Skeletal muscle satellite cell (primary cell): ENCODE measurements at regions not wholly inside any gene's neighbourhood (a gene's known extent, or its start where the extent isn't known, plus 50 kb on each side); places are given as distances from the start of the nearest gene placed in this dataset.

Source experiments
- H3K27me3 ChIP-seq: 2 replicates; pipeline ENCODE4 v1.7.0; 2013; ENCODE audit warnings: low read length; ENCODE audit not compliant: control insufficient read depth, insufficient read depth
- H3K36me3 ChIP-seq: 2 replicates; pipeline ENCODE4 v1.7.0; 2013; ENCODE audit warnings: mild to moderate bottlenecking, control low read depth, low read length; ENCODE audit not compliant: insufficient read depth
- H3K4me1 ChIP-seq: 2 replicates; pipeline ENCODE4 v1.7.0; 2013; ENCODE audit warnings: low read length; ENCODE audit not compliant: control insufficient read depth, insufficient read depth
- H3K4me2 ChIP-seq: 2 replicates; pipeline ENCODE4 v1.7.0; 2013; ENCODE audit warnings: mild to moderate bottlenecking, low read length
- H3K4me3 ChIP-seq: 2 replicates; pipeline ENCODE4 v1.7.0; 2013; ENCODE audit warnings: low read length
- H3K9ac ChIP-seq: 2 replicates; pipeline ENCODE4 v1.7.0; 2013; ENCODE audit warnings: mild to moderate bottlenecking, low read depth, low read length, moderate library complexity
- H3K9me3 ChIP-seq: replicated peaks from 2 replicates; pipeline ENCODE4 v1.7.0; 2013; ENCODE audit warnings: mild to moderate bottlenecking, control low read depth, low read length

GRCh38 chrX:55167124-55167803 lies 52.9 kb upstream of the PAGE5 start:
- no peaks in the 10 kb centered on the region for H3K4me1 ChIP-seq
- no peaks in the 10 kb centered on the region for H3K36me3 ChIP-seq
- no peaks in the 10 kb centered on the region for H3K9me3 ChIP-seq
- no peak overlapping the region for H3K4me3 ChIP-seq
- peaks cover 9% of the 10 kb centered on the region for H3K27me3 ChIP-seq
- no peak overlapping the region for H3K9ac ChIP-seq
- H3K4me2 ChIP-seq: no peak overlapping the region

- Histone ChIP-seq H3K4me3 (no peak overlapping the region), H3K4me2 (no peak overlapping the region), H3K36me3 (no peaks in the 10 kb centered on the region), H3K9ac (no peak overlapping the region), H3K9me3 (no peaks in the 10 kb centered on the region), H3K4me1 (no peaks in the 10 kb centered on the region), H3K27me3 (peaks cover 9% of the 10 kb centered on the region)
Observed at GRCh38 chrX:55167901-55168300, 52.2 kb upstream of the PAGE5 start.

- Histone ChIP-seq H3K9ac (no peak overlapping the region), H3K4me2 (no peak overlapping the region), H3K36me3 (no peaks in the 10 kb centered on the region), H3K4me1 (no peaks in the 10 kb centered on the region), H3K4me3 (no peak overlapping the region), H3K27me3 (peaks cover 9% of the 10 kb centered on the region), H3K9me3 (no peaks in the 10 kb centered on the region)
Observed at GRCh38 chrX:55169782-55170181, 50.4 kb upstream of the PAGE5 start.
